ENCODE measurements at regions not wholly inside any gene's neighbourhood (a gene's known extent, or its start where the extent isn't known, plus 50 kb on each side); places are given as distances from the start of the nearest gene placed in this dataset.

DNA sequence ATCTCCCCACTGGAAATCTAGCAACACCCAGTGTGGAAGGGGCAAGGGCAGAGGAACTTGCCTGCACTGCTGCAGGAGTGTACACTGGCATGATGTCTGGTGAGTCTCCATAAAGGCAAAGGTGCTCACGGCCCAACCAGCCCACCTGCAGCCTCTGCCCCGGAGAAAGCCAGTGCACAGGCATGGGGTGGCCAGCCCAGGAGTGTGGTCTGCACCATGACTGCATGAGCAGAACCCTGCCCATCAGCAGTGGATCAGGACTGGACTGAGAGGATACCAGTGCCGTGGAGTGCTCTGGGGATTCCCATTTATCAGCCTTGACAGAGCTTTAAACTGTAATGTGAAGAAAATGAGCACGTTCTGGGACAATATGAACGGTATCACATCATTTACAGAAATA, 342.6 kb upstream of the HS6ST1 start:
- ChIA-PET POLR2A (no interaction called here), CTCF (no interaction called here)
- H3K4me3 ChIP-seq (ENCODE audit: low read depth, low read length) = no peak overlapping the region
- TF ChIP-seq, protein P1, sequence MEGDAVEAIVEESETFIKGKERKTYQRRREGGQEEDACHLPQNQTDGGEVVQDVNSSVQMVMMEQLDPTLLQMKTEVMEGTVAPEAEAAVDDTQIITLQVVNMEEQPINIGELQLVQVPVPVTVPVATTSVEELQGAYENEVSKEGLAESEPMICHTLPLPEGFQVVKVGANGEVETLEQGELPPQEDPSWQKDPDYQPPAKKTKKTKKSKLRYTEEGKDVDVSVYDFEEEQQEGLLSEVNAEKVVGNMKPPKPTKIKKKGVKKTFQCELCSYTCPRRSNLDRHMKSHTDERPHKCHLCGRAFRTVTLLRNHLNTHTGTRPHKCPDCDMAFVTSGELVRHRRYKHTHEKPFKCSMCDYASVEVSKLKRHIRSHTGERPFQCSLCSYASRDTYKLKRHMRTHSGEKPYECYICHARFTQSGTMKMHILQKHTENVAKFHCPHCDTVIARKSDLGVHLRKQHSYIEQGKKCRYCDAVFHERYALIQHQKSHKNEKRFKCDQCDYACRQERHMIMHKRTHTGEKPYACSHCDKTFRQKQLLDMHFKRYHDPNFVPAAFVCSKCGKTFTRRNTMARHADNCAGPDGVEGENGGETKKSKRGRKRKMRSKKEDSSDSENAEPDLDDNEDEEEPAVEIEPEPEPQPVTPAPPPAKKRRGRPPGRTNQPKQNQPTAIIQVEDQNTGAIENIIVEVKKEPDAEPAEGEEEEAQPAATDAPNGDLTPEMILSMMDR (IDR thresholded peaks at IDR 0.05; ENCODE audit: insufficient read depth, low read length, missing control alignments) = no peak
- no peak for DNase-seq (ENCODE audit: low read depth, low spot score)

DNA sequence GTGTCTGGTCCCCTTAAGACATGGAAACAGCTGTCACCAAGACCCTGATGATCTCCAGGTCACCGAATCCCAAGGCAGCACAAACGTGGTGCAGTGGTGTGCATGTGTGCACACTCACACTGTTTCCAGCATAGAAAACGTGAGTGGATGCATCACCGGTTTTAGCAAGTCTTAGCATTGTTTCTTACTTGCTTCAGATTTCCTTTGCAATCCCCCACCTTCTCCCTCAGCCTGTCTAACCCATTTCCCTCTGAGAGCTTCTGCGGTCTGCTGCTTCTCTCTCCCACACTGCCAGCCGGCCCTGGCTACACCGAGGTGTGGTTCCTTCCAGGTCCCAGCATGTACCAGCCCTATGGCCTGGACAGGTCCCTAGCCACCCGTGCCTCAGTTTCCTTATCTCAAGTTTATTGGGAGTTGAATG, 343.4 kb upstream of the HS6ST1 start:
- no peak overlapping the region for H3K4me3 ChIP-seq (ENCODE audit: low read depth, low read length)
- TF ChIP-seq, protein P1 (IDR thresholded peaks at IDR 0.05; ENCODE audit: insufficient read depth, low read length, missing control alignments) = no peak
- ChIA-PET CTCF (no interaction called here), POLR2A (no interaction called here)
- no peak for DNase-seq (ENCODE audit: low read depth, low spot score)

DNA sequence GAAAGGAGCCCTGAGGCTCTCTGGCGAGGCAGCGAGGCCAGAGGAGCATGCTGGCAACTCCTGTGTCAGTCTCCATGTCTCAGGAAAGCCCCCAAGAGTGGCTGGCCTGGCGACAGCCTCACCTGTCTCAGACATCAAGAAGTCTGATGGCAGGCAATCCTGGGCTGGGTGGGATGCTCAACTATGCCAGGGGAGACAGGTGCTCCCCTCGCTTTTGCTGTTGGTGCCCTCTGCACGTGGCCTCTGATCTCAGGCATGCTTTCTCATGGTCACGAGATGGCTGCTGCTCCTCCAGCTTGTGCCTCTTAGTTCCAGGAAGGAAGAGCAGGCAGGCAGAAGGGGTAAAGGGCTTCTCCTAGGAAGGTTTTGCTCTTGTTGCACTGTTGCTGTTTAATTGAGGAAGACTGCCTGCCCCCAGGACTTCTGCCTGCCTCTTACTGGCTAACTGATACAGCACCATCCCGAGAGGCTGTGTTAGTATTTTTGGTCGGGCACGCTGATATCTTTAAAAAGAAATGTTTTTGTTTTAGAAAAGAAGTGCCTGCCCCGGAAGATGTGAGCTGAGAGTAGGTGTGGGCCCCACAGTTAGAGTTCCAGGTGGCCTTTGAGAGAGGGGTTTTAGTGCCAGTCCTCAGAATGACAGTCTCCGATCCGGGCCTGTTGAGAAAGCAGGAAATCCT, 344.8 kb upstream of the HS6ST1 start:
- TF ChIP-seq, protein P1 (IDR thresholded peaks at IDR 0.05; ENCODE audit: insufficient read depth, low read length, missing control alignments) = no peak
- ChIA-PET POLR2A (no interaction called here), CTCF (no interaction called here)
- no peak overlapping the region for H3K4me3 ChIP-seq (ENCODE audit: low read depth, low read length)
- no peak for DNase-seq (ENCODE audit: low read depth, low spot score)

DNA sequence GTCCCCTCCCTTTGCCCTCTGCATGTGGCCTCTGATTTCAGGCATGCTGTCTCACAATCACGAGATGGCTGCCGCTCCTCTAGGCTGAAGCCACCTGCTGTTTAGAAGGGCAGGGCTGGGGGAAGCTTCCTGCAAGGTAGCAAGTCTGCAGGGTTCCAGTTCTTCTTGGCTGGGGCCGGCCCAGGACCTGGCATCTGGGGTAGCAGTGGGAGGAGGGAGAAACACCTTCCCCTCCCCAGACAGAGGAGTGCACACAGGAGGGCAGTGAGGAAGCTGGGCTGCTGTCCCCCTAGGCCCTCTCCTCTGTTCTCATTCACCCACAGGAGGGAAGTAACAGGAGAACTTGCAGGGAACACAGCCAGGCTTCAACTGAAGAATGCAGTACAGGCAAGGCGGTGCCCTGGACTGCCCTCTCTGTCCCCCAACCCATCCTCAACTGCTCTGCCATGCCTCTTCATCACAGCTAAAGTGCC, 345.9 kb upstream of the HS6ST1 start:
- TF ChIP-seq, protein P1 (IDR thresholded peaks at IDR 0.05; ENCODE audit: insufficient read depth, low read length, missing control alignments) = no peak
- POLR2A ChIA-PET = no interaction called here

DNA sequence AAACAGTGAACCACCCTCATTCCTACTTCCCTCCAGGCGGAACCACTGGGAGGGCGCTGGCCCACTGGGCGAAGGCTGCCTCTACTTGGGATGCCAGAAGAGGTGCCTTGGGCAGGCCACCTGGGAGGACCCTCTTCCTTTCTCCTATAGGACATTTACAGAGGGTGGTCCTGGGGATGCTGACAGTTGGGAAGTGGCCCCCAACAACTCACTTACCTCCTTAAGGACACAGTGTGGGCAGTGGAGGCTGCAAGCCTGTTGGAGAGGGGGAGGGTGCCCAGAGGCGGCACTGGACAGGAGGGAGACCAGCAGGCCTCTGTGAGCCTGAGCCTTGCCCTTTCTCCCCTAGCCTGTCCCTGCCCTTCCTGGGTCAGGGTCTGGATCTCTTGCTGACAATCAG, 346.4 kb upstream of the HS6ST1 start:
- ChIA-PET CTCF (no interaction called here), POLR2A (no interaction called here)
- DNase-seq (ENCODE audit: low read depth, low spot score) = no peak
- H3K4me3 ChIP-seq (ENCODE audit: low read depth, low read length) = no peak overlapping the region
- TF ChIP-seq, protein P1 (IDR thresholded peaks at IDR 0.05; ENCODE audit: insufficient read depth, low read length, missing control alignments) = no peak

More for the DNA sequence above, 345.9 kb upstream of the HS6ST1 start:
- H3K4me3 ChIP-seq (ENCODE audit: low read depth, low read length) = no peak overlapping the region
- no peak for DNase-seq (ENCODE audit: low read depth, low spot score)
- CTCF ChIA-PET = no interaction called here

DNA sequence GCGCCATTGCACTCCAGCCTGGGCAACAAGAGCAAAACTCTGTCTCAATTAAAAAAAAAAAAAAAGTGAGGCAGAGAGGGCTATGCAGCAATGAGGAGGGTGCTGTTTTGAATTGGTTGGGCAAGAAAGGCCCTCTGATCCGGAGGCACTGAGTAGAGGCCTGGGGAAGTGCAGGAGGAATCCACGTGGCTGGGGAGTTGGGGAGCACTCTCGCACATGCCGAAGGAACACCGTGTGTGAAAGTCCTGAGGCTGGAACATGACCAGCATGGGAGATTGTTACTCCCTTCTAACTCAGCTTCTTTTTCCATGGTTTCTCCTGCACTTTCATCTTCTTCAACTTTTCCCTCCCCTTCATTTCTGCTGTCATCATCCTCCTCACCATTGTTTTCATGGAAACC, 347.9 kb upstream of the HS6ST1 start:
- no peak overlapping the region for H3K4me3 ChIP-seq (ENCODE audit: low read depth, low read length)
- TF ChIP-seq, protein P1 (IDR thresholded peaks at IDR 0.05; ENCODE audit: insufficient read depth, low read length, missing control alignments) = no peak
- POLR2A ChIA-PET = no interaction called here
- no peak for DNase-seq (ENCODE audit: low read depth, low spot score)
- CTCF ChIA-PET = no interaction called here

Data from AG04449 (cell line).